Sigmoid colon (tissue), 4 donors: ENCODE measurements at regions not wholly inside any gene's neighbourhood (a gene's known extent, or its start where the extent isn't known, plus 50 kb on each side); places are given as distances from the start of the nearest gene placed in this dataset.

Experiments used
- CTCF ChIP-seq, 4 experiments: fragments of 450-650 bp in 3 of 4; fragments of 200-600 bp in 1 of 4; IDR thresholded peaks; one replicate each; pipeline ENCODE4 v1.5.1; 2016 to 2019; ENCODE audit warnings: antibody characterized with exemption in 4 of 4, mild to moderate bottlenecking in 3 of 4, moderate library complexity in 2 of 4
- EP300 ChIP-seq, 4 donors: sonication (generic); formaldehyde crosslinking; IDR thresholded peaks; one replicate each; pipeline ENCODE4 v1.6.1; 2017; ENCODE audit warnings: antibody characterized with exemption in 4 of 4
- POLR2A ChIP-seq, 2 donors: fragments of 450-650 bp; IDR thresholded peaks; one replicate each; pipeline ENCODE4 v1.6.1; 2016; ENCODE audit warnings: antibody characterized with exemption in 2 of 2, mild to moderate bottlenecking in 2 of 2, moderate library complexity in 2 of 2

GRCh38 chr18:10371165-10371564 lies 83.3 kb upstream of the APCDD1 start:
- no peak for TF ChIP-seq CTCF (IDR thresholded peaks at IDR 0.05)
- TF ChIP-seq POLR2A (IDR thresholded peaks at IDR 0.05), result no peak
- no peak for TF ChIP-seq EP300 (IDR thresholded peaks at IDR 0.05)
